Right lobe of liver (tissue), 6 donors: ENCODE measurements at regions not wholly inside any gene's neighbourhood (a gene's known extent, or its start where the extent isn't known, plus 50 kb on each side); places are given as distances from the start of the nearest gene placed in this dataset.
"Not testable (repeated sequence)": the region's sequence is repeated elsewhere in the genome, so short reads cannot be mapped to it uniquely, and the experiment has no call there.

Source experiments
- ATAC-seq, 4 donors: fragments of 200-7000 bp; cut with Tn5 transposase; one replicate each; pipeline ENCODE4 v1.9.1; 2020; ENCODE audit warnings: mild to moderate bottlenecking in 4 of 4, moderate library complexity in 4 of 4
- DNase-seq, 3 donors: peaks; one replicate each; pipeline ENCODE4 v3.0.0-alpha.2; 2020
- H3K27ac ChIP-seq, 3 donors: fragments of 200-600 bp; one replicate each; pipeline ENCODE4 v1.8.0; 2022
- H3K27me3 ChIP-seq, 2 donors: fragments of 200-600 bp; one replicate each; pipeline ENCODE4 v1.8.0; 2022
- H3K36me3 ChIP-seq, 4 donors: fragments of 200-600 bp; sonication (generic) in 1 of 4; one replicate each; pipeline versions ENCODE4 v1.5.1 to v1.8.0; 2017 to 2022; ENCODE audit warnings: control low read depth in 1 of 4
- H3K4me1 ChIP-seq, 4 donors: fragments of 200-600 bp; sonication (generic) in 1 of 4; one replicate each; pipeline versions ENCODE4 v1.5.1 to v1.8.0; 2017 to 2022; ENCODE audit warnings: control low read depth in 1 of 4
- H3K4me3 ChIP-seq, 3 donors: fragments of 200-600 bp; one replicate each; pipeline ENCODE4 v1.8.0; 2022
- H3K9me3 ChIP-seq, 4 donors: fragments of 200-600 bp; sonication (generic) in 1 of 4; one replicate each; pipeline versions ENCODE4 v1.5.1 to v1.8.0; 2017 to 2022; ENCODE audit warnings: control low read depth in 1 of 4
- WGBS: methylation state at CpG from one replicate; pipeline ENCODE4 v1.1.6; 2018; ENCODE audit warnings: low coverage, low lambda C conversion rate; ENCODE audit not compliant: insufficient coverage; ENCODE audit errors: missing lambda C conversion rate; 5-methylcytosine and 5-hydroxymethylcytosine counted together
- intact Hi-C, 2 donors: fragments of 100-400 bp; cut with DNase I; formaldehyde crosslinking; loops; one replicate each; pipeline versions ENCODE4 v1.11.2 to v1.14.1; 2022
- donor health status: DM: no; HTN: yes; CAD: no.
- donor health status: DM: no; HTN: no; CAD: no.
- donor health status: DM: no; HTN: no; CAD: no.
- donor health status: DM: no; HTN: yes; CAD: no.
- donor health status: DM: no; HTN: yes; CAD: no.

DNA sequence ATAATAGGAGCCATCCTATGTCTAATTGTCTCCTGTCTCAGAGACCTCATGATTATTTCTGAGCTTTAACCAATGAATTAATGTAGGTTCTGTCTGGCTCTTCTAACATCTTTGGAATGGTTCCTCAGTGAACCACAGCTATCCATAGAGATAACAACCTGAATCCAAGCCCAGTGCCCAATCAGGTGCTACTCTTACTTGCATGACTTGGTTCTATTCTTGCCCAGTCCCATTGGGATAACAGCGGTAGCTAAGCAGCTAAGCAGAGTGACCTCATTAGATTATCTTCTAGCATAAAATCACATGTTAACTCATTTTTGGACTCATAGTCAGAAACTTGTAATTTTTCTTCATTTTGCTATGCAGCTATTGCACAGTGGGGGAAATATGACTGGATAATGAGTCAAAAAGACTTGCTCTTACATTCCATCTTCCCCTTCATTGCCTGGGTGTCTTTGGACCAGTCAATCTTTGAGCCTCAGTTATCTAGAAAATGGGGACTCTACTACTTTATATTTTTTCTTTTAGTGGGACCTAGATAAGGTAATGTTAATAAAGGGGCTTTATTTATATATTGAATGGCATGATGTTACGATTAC lies 309.1 kb upstream of the NOTCH2NLA start:
- H3K27me3 ChIP-seq, H3K36me3 ChIP-seq, H3K4me1 ChIP-seq, ATAC-seq, H3K27ac ChIP-seq, DNase-seq, H3K4me3 ChIP-seq, H3K9me3 ChIP-seq, intact Hi-C loops: not testable (repeated sequence)
- WGBS = no CpG with 5 or more reads among the region's 2 CpGs

- H3K4me3 ChIP-seq, H3K9me3 ChIP-seq, DNase-seq, ATAC-seq, H3K4me1 ChIP-seq, H3K27me3 ChIP-seq, H3K27ac ChIP-seq, intact Hi-C loops, H3K36me3 ChIP-seq: not testable (repeated sequence)
- no CpG with 5 or more reads among the region's 1 CpG for WGBS
Observed at GRCh38 chr1:146536028-146536427, 307.2 kb upstream of the NOTCH2NLA start.

- no CpG with 5 or more reads among the region's 3 CpGs for WGBS
- DNase-seq, H3K4me1 ChIP-seq, H3K27me3 ChIP-seq, H3K27ac ChIP-seq, intact Hi-C loops, H3K9me3 ChIP-seq, H3K36me3 ChIP-seq, H3K4me3 ChIP-seq: not testable (repeated sequence)
- ATAC-seq = peak; percentile 84 to 100 (median 92)
Observed at GRCh38 chr1:146535575-146535974, 306.8 kb upstream of the NOTCH2NLA start.

GRCh38 chr1:146530958-146531357 lies 302.1 kb upstream of the NOTCH2NLA start:
- ATAC-seq, H3K27ac ChIP-seq, H3K27me3 ChIP-seq, DNase-seq, intact Hi-C loops, H3K9me3 ChIP-seq, H3K4me1 ChIP-seq, H3K36me3 ChIP-seq, H3K4me3 ChIP-seq: not testable (repeated sequence)
- WGBS = no CpG with 5 or more reads among the region's 6 CpGs

GRCh38 chr1:146522812-146523211 lies 294.0 kb upstream of the NOTCH2NLA start:
- WGBS = no CpG with 5 or more reads among the region's 4 CpGs
- H3K4me3 ChIP-seq, H3K27ac ChIP-seq, H3K36me3 ChIP-seq, H3K27me3 ChIP-seq, ATAC-seq, DNase-seq, H3K4me1 ChIP-seq, intact Hi-C loops, H3K9me3 ChIP-seq: not testable (repeated sequence)

DNA sequence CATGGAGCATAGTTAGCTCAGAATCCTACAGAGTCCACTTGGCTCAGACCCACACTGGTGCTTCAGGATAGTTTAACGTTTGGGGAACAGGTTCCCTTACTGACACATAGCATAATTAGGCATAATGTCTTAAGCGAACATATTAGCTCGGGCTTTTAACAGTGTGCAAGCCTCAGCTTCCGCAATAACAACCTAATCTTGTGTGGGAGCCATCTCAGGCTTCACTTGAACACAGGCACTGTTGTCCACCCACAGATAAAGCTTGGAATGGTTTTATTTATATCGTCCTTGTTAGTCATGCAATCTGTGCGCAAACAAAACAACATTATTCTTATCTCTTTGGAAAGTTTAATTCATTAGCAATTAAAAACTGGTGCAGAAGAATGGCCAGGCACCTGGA lies 293.5 kb upstream of the NOTCH2NLA start:
- H3K9me3 ChIP-seq, H3K36me3 ChIP-seq, H3K27me3 ChIP-seq, H3K27ac ChIP-seq, DNase-seq, H3K4me3 ChIP-seq, ATAC-seq, H3K4me1 ChIP-seq, intact Hi-C loops: not testable (repeated sequence)
- no CpG with 5 or more reads among the region's 6 CpGs for WGBS

GRCh38 chr1:146521804-146522203 lies 293.0 kb upstream of the NOTCH2NLA start:
- H3K9me3 ChIP-seq, H3K36me3 ChIP-seq, ATAC-seq, H3K4me1 ChIP-seq, H3K4me3 ChIP-seq, H3K27me3 ChIP-seq, intact Hi-C loops, DNase-seq, H3K27ac ChIP-seq: not testable (repeated sequence)
- no CpG with 5 or more reads among the region's 2 CpGs for WGBS

DNA sequence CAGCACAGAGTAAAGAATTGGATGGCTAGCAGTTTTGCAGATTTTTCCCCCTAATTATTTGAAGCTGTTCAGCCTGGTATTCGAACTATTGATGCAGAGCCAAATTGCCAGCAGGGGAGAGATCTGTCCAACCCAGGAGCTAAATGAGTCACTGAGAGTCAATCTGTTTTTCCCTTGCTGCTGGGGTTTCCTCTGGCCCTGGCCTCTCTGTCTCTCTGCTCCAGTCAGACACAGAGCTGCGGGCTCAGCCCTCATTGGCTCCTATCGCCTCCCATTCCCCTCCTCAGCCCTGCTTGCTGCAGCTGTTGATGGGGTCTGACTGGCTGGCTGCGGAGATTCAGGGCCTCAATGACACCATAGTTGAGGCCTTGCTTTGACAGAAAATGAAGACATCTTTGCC lies 284.9 kb upstream of the NOTCH2NLA start:
- H3K4me3 ChIP-seq, intact Hi-C loops, H3K27me3 ChIP-seq, H3K36me3 ChIP-seq, ATAC-seq, DNase-seq, H3K27ac ChIP-seq, H3K4me1 ChIP-seq, H3K9me3 ChIP-seq: not testable (repeated sequence)
- WGBS = no CpG with 5 or more reads among the region's 4 CpGs

DNA sequence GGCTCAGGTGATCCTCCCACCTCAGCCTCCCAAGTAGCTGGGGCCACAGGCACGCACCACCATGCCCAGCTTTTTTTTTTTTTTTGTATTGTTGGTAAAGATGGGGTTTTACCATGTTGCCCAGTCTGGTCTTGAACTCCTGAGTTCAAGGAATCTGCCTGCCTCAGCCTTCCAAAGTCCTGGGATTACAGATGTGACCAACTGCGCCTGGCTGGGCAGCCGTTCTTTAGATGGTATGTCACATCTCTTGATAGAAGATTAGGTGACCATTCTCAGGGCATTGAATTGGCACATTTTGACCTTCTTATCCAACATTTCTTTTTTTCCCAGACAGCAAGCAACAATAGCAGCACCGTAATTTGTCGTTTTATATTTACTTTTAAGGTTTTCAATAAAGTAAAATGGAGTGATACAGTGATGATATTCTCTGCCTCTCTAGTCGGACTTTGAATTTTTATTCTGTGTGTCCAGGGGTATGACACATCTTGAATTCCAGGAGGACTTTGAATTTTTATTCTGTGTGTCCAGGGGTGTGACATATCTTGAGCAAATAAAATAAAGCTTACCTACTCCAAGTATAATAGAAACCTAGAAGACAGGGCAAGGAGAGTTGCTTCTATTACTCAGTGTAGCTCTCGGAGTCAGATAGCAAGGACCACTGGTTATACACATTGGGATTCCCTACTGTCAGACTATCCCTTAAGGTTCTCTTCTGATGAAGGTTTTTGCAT lies 282.4 kb upstream of the NOTCH2NLA start:
- DNase-seq, intact Hi-C loops, H3K4me1 ChIP-seq, H3K36me3 ChIP-seq, H3K27ac ChIP-seq, H3K27me3 ChIP-seq, ATAC-seq, H3K4me3 ChIP-seq, H3K9me3 ChIP-seq: not testable (repeated sequence)
- 70% methylated on average over 2 of the region's 7 CpGs for WGBS

- WGBS = no CpG with 5 or more reads among the region's 4 CpGs
- H3K36me3 ChIP-seq, H3K4me1 ChIP-seq, ATAC-seq, H3K27ac ChIP-seq, DNase-seq, intact Hi-C loops, H3K9me3 ChIP-seq, H3K27me3 ChIP-seq, H3K4me3 ChIP-seq: not testable (repeated sequence)
Observed at GRCh38 chr1:146510248-146510983, 281.6 kb upstream of the NOTCH2NLA start.

- H3K27me3 ChIP-seq, H3K36me3 ChIP-seq, DNase-seq, H3K4me1 ChIP-seq, intact Hi-C loops, H3K27ac ChIP-seq, H3K9me3 ChIP-seq, H3K4me3 ChIP-seq: not testable (repeated sequence)
- WGBS = no CpG with 5 or more reads among the region's 4 CpGs
- peak in 1 of 4 donors; percentile 11 for ATAC-seq
Observed at GRCh38 chr1:146504121-146504520, 275.3 kb upstream of the NOTCH2NLA start.
